22Rv1 (cell line): ENCODE measurements at regions not wholly inside any gene's neighbourhood (a gene's known extent, or its start where the extent isn't known, plus 50 kb on each side); places are given as distances from the start of the nearest gene placed in this dataset.

Source experiments
- CTCF ChIP-seq: fragments of 450-650 bp; IDR thresholded peaks from 2 replicates; pipeline ENCODE4 v1.5.1; 2017; ENCODE audit warnings: mild to moderate bottlenecking
- ZFX ChIP-seq: fragments of 450-650 bp; IDR thresholded peaks from 2 replicates; pipeline ENCODE4 v1.6.1; 2017; ENCODE audit warnings: antibody characterized with exemption, borderline replicate concordance

- TF ChIP-seq CTCF (no peak), ZFX (no peak)
Measured at GRCh38 chr3:74442068-74442467, 172.4 kb downstream of the CNTN3 start.
